ENCODE measurements at regions not wholly inside any gene's neighbourhood (a gene's known extent, or its start where the extent isn't known, plus 50 kb on each side); places are given as distances from the start of the nearest gene placed in this dataset.

DNA sequence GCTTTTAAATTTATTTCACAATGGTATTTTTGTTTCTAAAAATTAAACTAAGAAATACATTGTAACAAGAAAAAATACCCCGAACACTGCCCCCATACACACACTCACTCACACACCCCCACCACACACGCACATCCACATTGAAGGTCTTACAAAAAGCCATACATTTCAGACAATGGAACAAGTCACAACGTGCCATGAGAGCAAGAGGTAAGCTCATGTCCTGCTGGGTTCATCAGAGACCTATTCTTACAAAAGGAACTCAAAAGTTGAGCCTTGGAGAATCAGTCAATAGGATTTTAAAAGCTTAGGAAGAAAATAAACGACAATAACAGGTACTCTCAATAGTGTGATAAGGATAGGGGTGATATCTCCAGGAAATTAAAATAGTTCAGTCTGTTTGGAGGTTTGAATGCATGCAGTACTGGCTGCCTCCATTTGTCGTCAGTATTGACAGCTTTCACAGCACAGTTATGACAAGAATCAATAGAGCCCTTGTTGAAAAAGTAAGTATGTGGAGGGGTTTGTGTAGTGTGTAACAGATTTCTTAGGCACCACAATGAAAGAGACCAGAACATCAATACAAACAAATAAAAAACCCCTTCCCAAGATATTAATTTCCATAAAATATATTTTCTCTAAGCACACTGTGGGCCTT lies 1826.2 kb upstream of the CDH6 start:
- H3F3A ChIP-seq (ENCODE audit: control insufficient read depth, insufficient read depth) = no peaks in the 10 kb centered on the region
- H3K36me3 ChIP-seq (ENCODE audit: control insufficient read depth, low read length) = no peaks in the 10 kb centered on the region
- no peaks in the 10 kb centered on the region for H3K4me1 ChIP-seq (ENCODE audit: control insufficient read depth, low read length)
- no peaks in the 10 kb centered on the region for H4K20me1 ChIP-seq (ENCODE audit: control insufficient read depth, insufficient read depth, low read depth, low read length)
- no peak overlapping the region for H3K27ac ChIP-seq (ENCODE audit: low read depth, low read length)
- no peaks in the 10 kb centered on the region for H3K27me3 ChIP-seq (ENCODE audit: control insufficient read depth, low read length)
- H3K4me3 ChIP-seq (ENCODE audit: low read length) = no peak overlapping the region
- TF ChIP-seq EZH2phosphoT487 (IDR thresholded peaks at IDR 0.05; ENCODE audit: borderline replicate concordance, low read length) = no peak
- TF ChIP-seq, protein P1, sequence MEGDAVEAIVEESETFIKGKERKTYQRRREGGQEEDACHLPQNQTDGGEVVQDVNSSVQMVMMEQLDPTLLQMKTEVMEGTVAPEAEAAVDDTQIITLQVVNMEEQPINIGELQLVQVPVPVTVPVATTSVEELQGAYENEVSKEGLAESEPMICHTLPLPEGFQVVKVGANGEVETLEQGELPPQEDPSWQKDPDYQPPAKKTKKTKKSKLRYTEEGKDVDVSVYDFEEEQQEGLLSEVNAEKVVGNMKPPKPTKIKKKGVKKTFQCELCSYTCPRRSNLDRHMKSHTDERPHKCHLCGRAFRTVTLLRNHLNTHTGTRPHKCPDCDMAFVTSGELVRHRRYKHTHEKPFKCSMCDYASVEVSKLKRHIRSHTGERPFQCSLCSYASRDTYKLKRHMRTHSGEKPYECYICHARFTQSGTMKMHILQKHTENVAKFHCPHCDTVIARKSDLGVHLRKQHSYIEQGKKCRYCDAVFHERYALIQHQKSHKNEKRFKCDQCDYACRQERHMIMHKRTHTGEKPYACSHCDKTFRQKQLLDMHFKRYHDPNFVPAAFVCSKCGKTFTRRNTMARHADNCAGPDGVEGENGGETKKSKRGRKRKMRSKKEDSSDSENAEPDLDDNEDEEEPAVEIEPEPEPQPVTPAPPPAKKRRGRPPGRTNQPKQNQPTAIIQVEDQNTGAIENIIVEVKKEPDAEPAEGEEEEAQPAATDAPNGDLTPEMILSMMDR (IDR thresholded peaks at IDR 0.05; ENCODE audit: low read depth, low read length, poor library complexity, severe bottlenecking) = no peak
- no peaks in the 10 kb centered on the region for H3K79me2 ChIP-seq (ENCODE audit: control insufficient read depth, low read length)
- no peaks in the 10 kb centered on the region for H3K9me3 ChIP-seq (ENCODE audit: control insufficient read depth, insufficient read depth, low read length)
- no peak overlapping the region for H3K4me2 ChIP-seq (ENCODE audit: low read length)
- no peaks in the 10 kb centered on the region for H3K9me2 ChIP-seq (replicated peaks; ENCODE audit: control insufficient read depth, low read length)

DNA sequence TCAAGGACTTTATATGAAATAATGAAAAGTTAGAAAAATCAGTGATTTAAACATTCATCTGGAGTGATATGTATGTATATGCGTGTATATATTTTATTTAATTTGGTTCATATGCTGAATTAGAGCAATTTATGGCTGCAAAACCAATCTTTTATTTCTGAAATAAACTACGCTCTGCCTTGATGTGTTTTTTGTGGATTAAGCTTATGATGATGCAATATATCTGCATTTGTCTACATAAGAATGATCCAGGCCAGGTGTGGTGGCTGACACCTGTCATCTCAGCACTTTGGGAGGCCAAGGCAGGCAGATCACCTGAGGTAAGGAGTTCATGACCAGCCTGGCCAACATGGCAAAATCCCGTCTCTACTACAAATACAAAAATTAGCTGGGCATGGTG lies 1842.3 kb upstream of the CDH6 start:
- H3K4me3 ChIP-seq (ENCODE audit: low read length) = no peak overlapping the region
- no peaks in the 10 kb centered on the region for H3K4me1 ChIP-seq (ENCODE audit: control insufficient read depth, low read length)
- no peak overlapping the region for H3K4me2 ChIP-seq (ENCODE audit: low read length)
- no peaks in the 10 kb centered on the region for H3K9me3 ChIP-seq (ENCODE audit: control insufficient read depth, insufficient read depth, low read length)
- H3K9me2 ChIP-seq (replicated peaks; ENCODE audit: control insufficient read depth, low read length) = no peaks in the 10 kb centered on the region
- H4K20me1 ChIP-seq (ENCODE audit: control insufficient read depth, insufficient read depth, low read depth, low read length) = no peaks in the 10 kb centered on the region
- no peaks in the 10 kb centered on the region for H3K79me2 ChIP-seq (ENCODE audit: control insufficient read depth, low read length)
- no peaks in the 10 kb centered on the region for H3K36me3 ChIP-seq (ENCODE audit: control insufficient read depth, low read length)
- no peaks in the 10 kb centered on the region for H3F3A ChIP-seq (ENCODE audit: control insufficient read depth, insufficient read depth)
- no peak for TF ChIP-seq EZH2phosphoT487 (IDR thresholded peaks at IDR 0.05; ENCODE audit: borderline replicate concordance, low read length)
- TF ChIP-seq, protein P1 (IDR thresholded peaks at IDR 0.05; ENCODE audit: low read depth, low read length, poor library complexity, severe bottlenecking) = no peak
- H3K27me3 ChIP-seq (ENCODE audit: control insufficient read depth, low read length) = no peaks in the 10 kb centered on the region
- H3K27ac ChIP-seq (ENCODE audit: low read depth, low read length) = no peak overlapping the region

DNA sequence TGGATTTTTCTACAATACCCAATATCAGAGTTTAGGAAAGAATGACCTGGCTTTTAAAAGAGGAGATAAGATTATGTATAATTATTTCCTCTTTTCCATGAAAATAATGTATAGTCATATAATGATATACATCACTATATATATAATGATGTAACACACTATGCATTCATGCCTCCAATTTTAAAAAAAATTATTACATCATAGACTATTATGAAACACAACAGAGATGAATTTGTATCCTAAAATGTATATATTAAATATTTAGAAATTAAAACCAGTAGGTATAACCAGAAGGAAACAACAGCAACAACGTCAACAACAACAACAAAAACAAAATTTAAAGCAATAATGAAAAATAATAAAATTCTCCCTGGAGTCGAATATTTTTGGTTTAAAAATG lies 1856.5 kb upstream of the CDH6 start:
- H3K9me2 ChIP-seq (replicated peaks; ENCODE audit: control insufficient read depth, low read length) = no peaks in the 10 kb centered on the region
- TF ChIP-seq EZH2phosphoT487 (IDR thresholded peaks at IDR 0.05; ENCODE audit: borderline replicate concordance, low read length) = no peak
- TF ChIP-seq, protein P1 (IDR thresholded peaks at IDR 0.05; ENCODE audit: low read depth, low read length, poor library complexity, severe bottlenecking) = no peak
- H3K4me1 ChIP-seq (ENCODE audit: control insufficient read depth, low read length) = no peaks in the 10 kb centered on the region
- H3K27ac ChIP-seq (ENCODE audit: low read depth, low read length) = no peak overlapping the region
- H3K9me3 ChIP-seq (ENCODE audit: control insufficient read depth, insufficient read depth, low read length) = no peaks in the 10 kb centered on the region
- H3K27me3 ChIP-seq (ENCODE audit: control insufficient read depth, low read length) = no peaks in the 10 kb centered on the region
- H3K4me3 ChIP-seq (ENCODE audit: low read length) = no peak overlapping the region
- no peaks in the 10 kb centered on the region for H3F3A ChIP-seq (ENCODE audit: control insufficient read depth, insufficient read depth)
- H4K20me1 ChIP-seq (ENCODE audit: control insufficient read depth, insufficient read depth, low read depth, low read length) = no peaks in the 10 kb centered on the region
- H3K79me2 ChIP-seq (ENCODE audit: control insufficient read depth, low read length) = no peaks in the 10 kb centered on the region
- H3K4me2 ChIP-seq (ENCODE audit: low read length) = no peak overlapping the region
- H3K36me3 ChIP-seq (ENCODE audit: control insufficient read depth, low read length) = no peaks in the 10 kb centered on the region
